SK-N-SH (cell line): ENCODE measurements at regions not wholly inside any gene's neighbourhood (a gene's known extent, or its start where the extent isn't known, plus 50 kb on each side); places are given as distances from the start of the nearest gene placed in this dataset.

Experiments
- EP300 ChIP-seq, 2 experiments: IDR thresholded peaks; 2 replicates each; pipeline versions ENCODE4 v1.4.0 to v1.6.1; 2012; ENCODE audit warnings: borderline replicate concordance in 1 of 2, low read depth in 1 of 2, low read length in 1 of 2
- EZH2phosphoT487 ChIP-seq: fragments of 200-600 bp; sonication (generic); IDR thresholded peaks from 2 replicates; pipeline ENCODE4 v1.6.1; 2017; ENCODE audit warnings: low read depth, mixed run types, mild to moderate bottlenecking, antibody characterized with exemption, moderate library complexity, borderline replicate concordance
- JUND ChIP-seq: IDR thresholded peaks from 2 replicates; pipeline ENCODE4 v1.4.0; 2012
- TAF1 ChIP-seq: IDR thresholded peaks from 2 replicates; pipeline ENCODE4 v1.6.1; 2012; ENCODE audit warnings: low read depth, mild to moderate bottlenecking, low read length, moderate library complexity, borderline replicate concordance
- YY1 ChIP-seq: IDR thresholded peaks from 2 replicates; pipeline ENCODE4 v1.4.0; 2012; ENCODE audit warnings: low read depth, mild to moderate bottlenecking
- TF ChIP-seq, protein P1 (sequence below): fragments of 150-350 bp; IDR thresholded peaks from 2 replicates; pipeline ENCODE4 v1.6.1; 2017; ENCODE audit warnings: antibody characterized with exemption, low read length, low read depth, borderline replicate concordance
- TF ChIP-seq, protein P2 (sequence below): fragments of 200-600 bp; sonication (generic); IDR thresholded peaks from 2 replicates; pipeline ENCODE4 v1.6.1; 2017; ENCODE audit warnings: antibody characterized with exemption, mild to moderate bottlenecking, moderate library complexity

DNA sequence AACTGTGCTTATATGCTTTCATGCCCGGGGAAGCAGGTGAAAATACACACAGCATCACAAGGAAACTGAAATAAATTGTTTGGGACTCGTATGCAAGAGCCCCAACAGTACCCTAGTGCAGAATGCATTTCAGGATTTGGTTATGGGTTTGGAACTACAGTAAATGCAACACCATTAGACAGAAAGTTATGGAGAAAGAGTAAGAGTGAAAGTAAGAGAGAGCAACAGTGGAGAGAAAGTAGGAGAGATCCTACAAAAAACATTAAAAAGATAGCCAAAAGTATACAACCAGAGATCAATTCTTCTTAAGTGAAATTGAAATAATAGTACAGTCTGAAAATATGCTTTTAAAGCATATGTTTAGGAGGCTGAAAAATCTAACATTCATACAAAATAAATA, 231.1 kb downstream of the TFEC start:
- TF ChIP-seq, protein P1, sequence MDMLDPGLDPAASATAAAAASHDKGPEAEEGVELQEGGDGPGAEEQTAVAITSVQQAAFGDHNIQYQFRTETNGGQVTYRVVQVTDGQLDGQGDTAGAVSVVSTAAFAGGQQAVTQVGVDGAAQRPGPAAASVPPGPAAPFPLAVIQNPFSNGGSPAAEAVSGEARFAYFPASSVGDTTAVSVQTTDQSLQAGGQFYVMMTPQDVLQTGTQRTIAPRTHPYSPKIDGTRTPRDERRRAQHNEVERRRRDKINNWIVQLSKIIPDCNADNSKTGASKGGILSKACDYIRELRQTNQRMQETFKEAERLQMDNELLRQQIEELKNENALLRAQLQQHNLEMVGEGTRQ, result no peak
- TF ChIP-seq, protein P2, sequence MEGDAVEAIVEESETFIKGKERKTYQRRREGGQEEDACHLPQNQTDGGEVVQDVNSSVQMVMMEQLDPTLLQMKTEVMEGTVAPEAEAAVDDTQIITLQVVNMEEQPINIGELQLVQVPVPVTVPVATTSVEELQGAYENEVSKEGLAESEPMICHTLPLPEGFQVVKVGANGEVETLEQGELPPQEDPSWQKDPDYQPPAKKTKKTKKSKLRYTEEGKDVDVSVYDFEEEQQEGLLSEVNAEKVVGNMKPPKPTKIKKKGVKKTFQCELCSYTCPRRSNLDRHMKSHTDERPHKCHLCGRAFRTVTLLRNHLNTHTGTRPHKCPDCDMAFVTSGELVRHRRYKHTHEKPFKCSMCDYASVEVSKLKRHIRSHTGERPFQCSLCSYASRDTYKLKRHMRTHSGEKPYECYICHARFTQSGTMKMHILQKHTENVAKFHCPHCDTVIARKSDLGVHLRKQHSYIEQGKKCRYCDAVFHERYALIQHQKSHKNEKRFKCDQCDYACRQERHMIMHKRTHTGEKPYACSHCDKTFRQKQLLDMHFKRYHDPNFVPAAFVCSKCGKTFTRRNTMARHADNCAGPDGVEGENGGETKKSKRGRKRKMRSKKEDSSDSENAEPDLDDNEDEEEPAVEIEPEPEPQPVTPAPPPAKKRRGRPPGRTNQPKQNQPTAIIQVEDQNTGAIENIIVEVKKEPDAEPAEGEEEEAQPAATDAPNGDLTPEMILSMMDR, result no peak
- no peak for TF ChIP-seq JUND
- no peak for TF ChIP-seq TAF1
- TF ChIP-seq YY1, result no peak
- no peak for TF ChIP-seq EZH2phosphoT487
- no peak for TF ChIP-seq EP300 (IDR thresholded peaks at IDR 0.05; ENCODE audit: borderline replicate concordance in 1 of 2, low read depth in 1 of 2, low read length in 1 of 2)
